ENCODE measurements at regions not wholly inside any gene's neighbourhood (a gene's known extent, or its start where the extent isn't known, plus 50 kb on each side); places are given as distances from the start of the nearest gene placed in this dataset.

DNA sequence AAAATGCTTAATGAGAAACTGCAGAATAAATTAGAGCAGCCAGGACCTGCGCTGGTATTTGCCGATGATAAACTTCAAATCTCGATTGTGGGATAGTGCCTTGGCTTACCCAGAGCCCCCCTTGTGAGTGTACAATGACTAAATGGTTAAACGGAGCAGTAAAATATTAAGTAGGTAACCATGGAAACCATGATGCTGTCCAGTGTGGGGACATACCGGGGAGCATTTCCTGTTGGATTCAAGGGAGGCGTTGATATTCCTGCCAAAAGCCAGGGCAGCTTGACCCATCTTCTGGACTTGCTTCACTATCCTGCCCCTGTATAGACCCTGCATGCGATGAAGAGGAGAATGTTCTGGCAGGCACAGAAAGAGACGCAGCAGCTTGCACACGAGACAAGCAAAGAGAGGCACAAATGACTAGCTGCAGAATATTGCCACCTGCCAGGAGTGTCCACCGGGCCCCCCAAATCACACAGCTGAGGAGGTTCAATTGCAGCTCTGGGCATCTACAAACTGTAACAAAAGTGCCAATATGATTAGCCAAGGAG, 255.3 kb upstream of the TSHZ3 start:
- no peak for TF ChIP-seq POLR2A (IDR thresholded peaks at IDR 0.05; ENCODE audit: low read depth)
- TF ChIP-seq, protein P1, sequence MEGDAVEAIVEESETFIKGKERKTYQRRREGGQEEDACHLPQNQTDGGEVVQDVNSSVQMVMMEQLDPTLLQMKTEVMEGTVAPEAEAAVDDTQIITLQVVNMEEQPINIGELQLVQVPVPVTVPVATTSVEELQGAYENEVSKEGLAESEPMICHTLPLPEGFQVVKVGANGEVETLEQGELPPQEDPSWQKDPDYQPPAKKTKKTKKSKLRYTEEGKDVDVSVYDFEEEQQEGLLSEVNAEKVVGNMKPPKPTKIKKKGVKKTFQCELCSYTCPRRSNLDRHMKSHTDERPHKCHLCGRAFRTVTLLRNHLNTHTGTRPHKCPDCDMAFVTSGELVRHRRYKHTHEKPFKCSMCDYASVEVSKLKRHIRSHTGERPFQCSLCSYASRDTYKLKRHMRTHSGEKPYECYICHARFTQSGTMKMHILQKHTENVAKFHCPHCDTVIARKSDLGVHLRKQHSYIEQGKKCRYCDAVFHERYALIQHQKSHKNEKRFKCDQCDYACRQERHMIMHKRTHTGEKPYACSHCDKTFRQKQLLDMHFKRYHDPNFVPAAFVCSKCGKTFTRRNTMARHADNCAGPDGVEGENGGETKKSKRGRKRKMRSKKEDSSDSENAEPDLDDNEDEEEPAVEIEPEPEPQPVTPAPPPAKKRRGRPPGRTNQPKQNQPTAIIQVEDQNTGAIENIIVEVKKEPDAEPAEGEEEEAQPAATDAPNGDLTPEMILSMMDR (IDR thresholded peaks at IDR 0.05) = no peak

Measured in esophagus muscularis mucosa (tissue), 3 donors.